ENCODE measurements at regions not wholly inside any gene's neighbourhood (a gene's known extent, or its start where the extent isn't known, plus 50 kb on each side); places are given as distances from the start of the nearest gene placed in this dataset.

DNA sequence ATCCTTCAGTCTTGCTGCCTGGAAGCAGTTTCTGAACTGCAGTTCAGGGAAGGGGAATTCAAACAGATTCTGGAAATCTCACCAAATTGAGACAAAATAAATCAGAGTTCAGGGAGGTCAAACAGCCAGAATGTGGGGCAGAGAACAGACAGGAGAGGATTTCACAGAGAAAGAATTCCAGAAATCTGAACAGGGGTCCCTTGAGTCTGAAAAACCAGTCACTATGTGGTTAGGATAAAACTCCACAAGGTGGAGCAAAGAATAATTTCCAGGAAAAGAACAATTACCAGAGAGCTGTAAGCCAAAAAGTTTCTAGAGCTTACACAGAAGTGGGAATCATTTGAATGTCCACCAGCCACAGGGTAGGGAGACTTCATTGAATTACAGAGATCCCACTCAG, 84.7 kb downstream of the URB2 start:
- H3K4me3 ChIP-seq (ENCODE audit: low read length), result no peak overlapping the region
- no peak for DNase-seq (ENCODE audit: low read depth)
- TF ChIP-seq, protein P1, sequence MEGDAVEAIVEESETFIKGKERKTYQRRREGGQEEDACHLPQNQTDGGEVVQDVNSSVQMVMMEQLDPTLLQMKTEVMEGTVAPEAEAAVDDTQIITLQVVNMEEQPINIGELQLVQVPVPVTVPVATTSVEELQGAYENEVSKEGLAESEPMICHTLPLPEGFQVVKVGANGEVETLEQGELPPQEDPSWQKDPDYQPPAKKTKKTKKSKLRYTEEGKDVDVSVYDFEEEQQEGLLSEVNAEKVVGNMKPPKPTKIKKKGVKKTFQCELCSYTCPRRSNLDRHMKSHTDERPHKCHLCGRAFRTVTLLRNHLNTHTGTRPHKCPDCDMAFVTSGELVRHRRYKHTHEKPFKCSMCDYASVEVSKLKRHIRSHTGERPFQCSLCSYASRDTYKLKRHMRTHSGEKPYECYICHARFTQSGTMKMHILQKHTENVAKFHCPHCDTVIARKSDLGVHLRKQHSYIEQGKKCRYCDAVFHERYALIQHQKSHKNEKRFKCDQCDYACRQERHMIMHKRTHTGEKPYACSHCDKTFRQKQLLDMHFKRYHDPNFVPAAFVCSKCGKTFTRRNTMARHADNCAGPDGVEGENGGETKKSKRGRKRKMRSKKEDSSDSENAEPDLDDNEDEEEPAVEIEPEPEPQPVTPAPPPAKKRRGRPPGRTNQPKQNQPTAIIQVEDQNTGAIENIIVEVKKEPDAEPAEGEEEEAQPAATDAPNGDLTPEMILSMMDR (conservative IDR thresholded peaks at IDR 0.05; ENCODE audit: low read depth, low read length), result peak; percentile 24

DNA sequence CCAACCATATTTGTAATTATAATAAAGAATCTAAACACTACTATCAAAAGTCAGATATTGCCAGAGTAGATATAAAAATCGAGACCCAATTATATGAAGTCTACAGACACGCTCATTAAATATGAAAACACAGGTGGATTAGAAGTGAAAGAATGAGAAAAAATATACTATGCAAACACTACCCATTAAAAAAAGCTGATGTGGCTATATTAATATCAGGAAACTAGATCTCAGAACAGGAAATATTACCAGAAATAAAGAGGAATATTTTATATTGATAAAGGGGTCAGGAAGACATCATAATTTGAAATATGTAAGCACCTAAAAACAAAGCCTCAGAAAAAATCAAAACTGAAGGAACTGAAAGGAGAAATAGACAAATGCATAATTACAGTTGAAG, 88.3 kb downstream of the URB2 start:
- H3K4me3 ChIP-seq (ENCODE audit: low read length), result no peak overlapping the region
- TF ChIP-seq, protein P1 (conservative IDR thresholded peaks at IDR 0.05; ENCODE audit: low read depth, low read length), result no peak
- DNase-seq (ENCODE audit: low read depth), result no peak

DNA sequence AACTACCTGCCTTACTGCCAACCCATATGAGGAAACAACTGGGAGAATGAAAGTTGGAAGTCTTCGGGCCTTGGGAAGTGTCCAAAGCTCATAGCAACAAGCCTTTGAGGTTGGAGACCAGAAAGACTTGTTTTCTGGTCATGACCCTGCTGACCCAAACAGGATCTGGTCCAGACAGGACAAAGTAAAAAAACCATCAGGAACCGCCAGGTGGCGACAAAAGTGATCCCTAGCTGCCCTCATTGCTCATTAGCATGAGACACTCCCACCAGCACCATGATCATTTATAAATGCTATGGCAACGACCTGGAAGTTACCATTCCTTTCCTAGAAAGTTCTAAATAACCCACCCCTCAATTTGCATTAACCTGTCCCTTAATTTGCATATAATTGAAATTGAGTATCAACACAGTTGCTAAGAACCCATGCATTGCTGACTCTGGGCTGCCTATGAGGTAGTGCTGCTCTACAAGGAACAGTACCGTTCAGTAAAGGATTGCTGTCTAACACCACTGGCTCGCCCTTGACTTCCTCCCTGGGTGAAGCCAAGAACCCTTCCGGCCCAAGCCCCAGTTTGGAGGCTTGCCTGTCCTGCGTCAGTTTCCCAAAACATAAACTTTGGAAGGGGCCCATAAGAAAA, 89.0 kb downstream of the URB2 start:
- TF ChIP-seq, protein P1 (conservative IDR thresholded peaks at IDR 0.05; ENCODE audit: low read depth, low read length), result peak; percentile 11

DNA sequence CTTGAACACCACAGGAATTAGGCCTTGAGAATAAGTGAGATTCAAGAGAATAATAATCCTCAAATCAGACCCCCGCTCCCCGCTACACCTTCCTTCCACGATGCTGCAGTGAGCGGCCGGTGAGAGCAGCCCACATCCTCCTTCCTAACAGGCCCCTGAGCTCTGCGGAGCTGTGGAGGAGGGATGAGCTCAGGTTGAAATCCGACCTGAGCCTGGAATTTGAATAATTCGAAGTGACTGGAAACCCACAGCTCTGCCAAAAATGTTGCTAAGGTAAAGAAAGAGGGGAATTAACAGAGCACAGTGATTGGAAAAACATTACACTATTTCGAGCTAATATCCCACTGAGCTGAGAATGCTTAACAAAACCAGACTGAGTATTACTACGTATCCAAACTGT, 90.0 kb downstream of the URB2 start:
- TF ChIP-seq, protein P1 (conservative IDR thresholded peaks at IDR 0.05; ENCODE audit: low read depth, low read length), result no peak
- H3K4me3 ChIP-seq (ENCODE audit: low read length), result no peak overlapping the region
- peak; percentile 44 for DNase-seq (ENCODE audit: low read depth)

More for the DNA sequence above, 89.0 kb downstream of the URB2 start:
- DNase-seq (ENCODE audit: low read depth), result no peak
- no peak overlapping the region for H3K4me3 ChIP-seq (ENCODE audit: low read length)

DNA sequence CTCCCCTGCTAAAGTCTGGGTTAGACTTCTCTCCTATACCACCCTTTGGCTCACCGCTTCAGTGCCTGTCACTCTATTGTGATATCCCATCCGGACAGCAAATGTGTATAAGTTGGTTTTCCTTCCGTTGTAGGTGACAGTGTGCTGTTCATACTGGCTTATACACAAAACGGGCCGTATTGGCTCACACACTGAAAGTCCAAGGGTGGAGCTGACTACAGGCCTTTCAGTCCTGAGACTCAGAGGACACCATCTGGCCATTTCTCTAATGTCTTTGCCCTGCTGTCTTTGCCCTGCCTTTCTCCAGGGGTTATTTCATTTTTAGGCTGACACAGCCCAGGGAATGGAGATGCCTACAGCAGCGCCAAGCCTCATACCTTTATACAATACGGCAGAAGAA, 90.7 kb downstream of the URB2 start:
- H3K4me3 ChIP-seq (ENCODE audit: low read length), result no peak overlapping the region
- no peak for DNase-seq (ENCODE audit: low read depth)
- TF ChIP-seq, protein P1 (conservative IDR thresholded peaks at IDR 0.05; ENCODE audit: low read depth, low read length), result no peak

DNA sequence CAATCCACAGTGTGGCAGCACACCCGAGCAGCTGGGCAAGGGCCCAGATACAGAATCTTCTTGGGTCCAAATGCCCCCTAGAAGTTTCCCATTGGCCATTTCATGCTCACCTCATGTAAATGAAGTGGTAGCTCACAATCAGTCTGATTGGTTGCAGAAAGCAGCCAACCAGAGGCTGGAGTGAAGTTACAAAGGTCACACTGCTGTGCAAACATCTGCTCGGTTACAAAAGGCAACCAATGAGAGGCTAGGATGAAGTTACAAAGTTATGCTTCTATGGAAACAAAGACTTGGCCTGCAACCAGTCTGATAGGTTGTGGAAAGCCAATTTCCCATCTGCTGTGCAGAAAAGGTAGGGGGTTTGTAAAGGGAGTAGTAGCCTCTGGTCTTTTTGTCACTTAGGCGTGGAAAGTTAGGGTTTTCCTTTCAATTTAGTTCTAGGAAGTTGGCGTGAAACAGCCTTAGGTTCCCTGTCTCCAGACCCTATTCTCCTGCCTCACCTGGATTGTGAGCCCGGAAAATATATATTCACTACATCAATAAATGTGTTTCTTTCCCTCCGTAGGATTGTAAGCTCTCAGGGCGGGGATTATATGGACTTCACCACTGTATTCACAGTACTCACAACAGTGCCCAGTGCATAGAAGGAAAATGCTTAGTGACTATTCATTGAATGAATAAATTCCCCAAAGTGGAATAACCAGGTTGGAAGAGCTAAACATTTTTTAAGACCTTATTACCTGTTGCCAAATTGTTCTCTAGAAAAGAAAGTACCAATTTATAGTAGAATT, 91.9 kb downstream of the URB2 start:
- TF ChIP-seq, protein P1 (conservative IDR thresholded peaks at IDR 0.05; ENCODE audit: low read depth, low read length), result no peak
- no peak overlapping the region for H3K4me3 ChIP-seq (ENCODE audit: low read length)
- no peak for DNase-seq (ENCODE audit: low read depth)

DNA sequence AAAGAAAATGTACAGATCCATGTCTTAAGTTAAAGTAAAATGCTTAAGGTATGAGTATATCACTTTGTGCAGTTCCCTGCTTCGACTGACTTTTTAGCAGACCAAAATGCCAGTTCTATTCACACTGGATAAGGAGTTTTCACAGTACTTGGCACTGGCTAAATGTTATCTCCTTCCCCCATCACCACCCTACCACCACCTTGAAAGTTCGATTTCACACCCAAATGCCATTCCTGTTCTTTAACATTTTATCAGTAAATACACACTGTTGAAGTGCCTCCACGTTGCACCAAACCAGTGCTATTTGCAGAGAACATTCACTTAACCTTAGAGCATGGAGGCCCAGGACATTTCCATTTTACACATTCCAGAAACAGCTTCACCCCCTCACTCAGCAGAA, 100.0 kb downstream of the URB2 start:
- DNase-seq (ENCODE audit: low read depth), result no peak
- H3K4me3 ChIP-seq (ENCODE audit: low read length), result no peak overlapping the region
- TF ChIP-seq, protein P1 (conservative IDR thresholded peaks at IDR 0.05; ENCODE audit: low read depth, low read length), result no peak
